Mesodermal cell (in vitro differentiated cells): ENCODE measurements at regions not wholly inside any gene's neighbourhood (a gene's known extent, or its start where the extent isn't known, plus 50 kb on each side); places are given as distances from the start of the nearest gene placed in this dataset.

Experiments
- H3K27ac ChIP-seq: 2 replicates; pipeline ENCODE4 v1.7.0; 2013; ENCODE audit warnings: mild to moderate bottlenecking, low read depth, low read length, moderate library complexity; ENCODE audit not compliant: severe bottlenecking
- H3K36me3 ChIP-seq: 2 replicates; pipeline ENCODE4 v1.7.1; 2013; ENCODE audit warnings: mild to moderate bottlenecking, low read length, moderate library complexity; ENCODE audit not compliant: control insufficient read depth, insufficient read depth
- H3K4me1 ChIP-seq: one replicate; pipeline ENCODE4 v1.7.1; 2013; ENCODE audit warnings: mild to moderate bottlenecking, low read length; ENCODE audit not compliant: insufficient read depth, control insufficient read depth, poor library complexity, severe bottlenecking
- H3K4me3 ChIP-seq: 2 replicates; pipeline ENCODE4 v1.7.0; 2013; ENCODE audit warnings: low read length, control low read depth, mild to moderate bottlenecking; ENCODE audit not compliant: insufficient read depth, poor library complexity, severe bottlenecking; ENCODE audit errors: extremely low read depth
- H3K9me3 ChIP-seq: 2 replicates; pipeline ENCODE4 v1.7.1; 2013; ENCODE audit warnings: mild to moderate bottlenecking, low read length, moderate library complexity; ENCODE audit not compliant: control insufficient read depth
- WGBS, 2 experiments: methylation state at CpG; one replicate each; pipeline ENCODE4 v1.1.5; 2013; ENCODE audit warnings: missing lambda C conversion rate in 2 of 2; ENCODE audit not compliant: insufficient coverage in 2 of 2; 5-methylcytosine and 5-hydroxymethylcytosine counted together

GRCh38 chr14:22484632-22485031, 104.4 kb downstream of the DAD1 start:
- Histone ChIP-seq H3K4me1 (peaks cover 40% of the 10 kb centered on the region), H3K4me3 (no peak overlapping the region), H3K9me3 (no peaks in the 10 kb centered on the region), H3K27ac (peak overlapping the region; percentile 75), H3K36me3 (no peaks in the 10 kb centered on the region)
- WGBS, 2 experiments: 92% methylated on average over 3 of the region's 5 CpGs

GRCh38 chr14:22483863-22484593, 105.0 kb downstream of the DAD1 start:
- 90 to 91% methylated on average over 9 of the region's 10 CpGs for WGBS, 2 experiments
- peak overlapping the region; percentile 75 for H3K27ac ChIP-seq

GRCh38 chr14:22482782-22483553, 106.1 kb downstream of the DAD1 start:
- 97 to 98% methylated on average over 3 to 5 of the region's 6 CpGs for WGBS, 2 experiments
- Histone ChIP-seq H3K9me3 (no peaks in the 10 kb centered on the region), H3K27ac (no peak overlapping the region), H3K4me1 (peaks cover 46% of the 10 kb centered on the region), H3K4me3 (no peak overlapping the region), H3K36me3 (no peaks in the 10 kb centered on the region)

More at GRCh38 chr14:22483863-22484593, 105.0 kb downstream of the DAD1 start:
- Histone ChIP-seq H3K4me3 (no peak overlapping the region), H3K4me1 (peaks cover 45% of the 10 kb centered on the region), H3K9me3 (no peaks in the 10 kb centered on the region), H3K36me3 (no peaks in the 10 kb centered on the region)

- H3K27ac ChIP-seq: no peak overlapping the region
- no peaks in the 10 kb centered on the region for H3K9me3 ChIP-seq
- peaks cover 46% of the 10 kb centered on the region for H3K4me1 ChIP-seq
- no peak overlapping the region for H3K4me3 ChIP-seq
- 71 to 78% methylated on average over 5 to 7 of the region's 8 CpGs for WGBS, 2 experiments
- no peaks in the 10 kb centered on the region for H3K36me3 ChIP-seq
Measured at GRCh38 chr14:22482085-22482694, 106.8 kb downstream of the DAD1 start.

- WGBS, 2 experiments: 92 to 94% methylated on average over 3 to 4 of the region's 4 CpGs
- Histone ChIP-seq H3K36me3 (no peaks in the 10 kb centered on the region), H3K27ac (no peak overlapping the region), H3K4me1 (peaks cover 46% of the 10 kb centered on the region), H3K4me3 (no peak overlapping the region), H3K9me3 (no peaks in the 10 kb centered on the region)
Measured at GRCh38 chr14:22481546-22481945, 107.5 kb downstream of the DAD1 start.

- peaks cover 44% of the 10 kb centered on the region for H3K4me1 ChIP-seq
- H3K9me3 ChIP-seq: no peaks in the 10 kb centered on the region
- 51 to 66% methylated on average over 2 to 3 of the region's 3 CpGs for WGBS, 2 experiments
- H3K36me3 ChIP-seq: no peaks in the 10 kb centered on the region
- H3K4me3 ChIP-seq: no peak overlapping the region
- H3K27ac ChIP-seq: no peak overlapping the region
Measured at GRCh38 chr14:22479776-22480464, 109.1 kb downstream of the DAD1 start.

- Histone ChIP-seq H3K36me3 (no peaks in the 10 kb centered on the region), H3K4me3 (no peak overlapping the region), H3K9me3 (no peaks in the 10 kb centered on the region), H3K4me1 (peaks cover 36% of the 10 kb centered on the region), H3K27ac (no peak overlapping the region)
- 80 to 100% methylated on average over 1 of the region's 6 CpGs for WGBS, 2 experiments
Measured at GRCh38 chr14:22479132-22479531, 109.9 kb downstream of the DAD1 start.

GRCh38 chr14:22478670-22479069, 110.4 kb downstream of the DAD1 start:
- Histone ChIP-seq H3K4me1 (peaks cover 31% of the 10 kb centered on the region), H3K36me3 (no peaks in the 10 kb centered on the region), H3K27ac (no peak overlapping the region), H3K9me3 (no peaks in the 10 kb centered on the region), H3K4me3 (no peak overlapping the region)
- WGBS, 2 experiments: 64 to 79% methylated on average over 2 of the region's 3 CpGs

- Histone ChIP-seq H3K4me3 (no peak overlapping the region), H3K9me3 (no peaks in the 10 kb centered on the region), H3K27ac (no peak overlapping the region), H3K36me3 (no peaks in the 10 kb centered on the region), H3K4me1 (peaks cover 31% of the 10 kb centered on the region)
- WGBS, 2 experiments: 80 to 100% methylated on average over 3 of the region's 4 CpGs
Measured at GRCh38 chr14:22478247-22478646, 110.8 kb downstream of the DAD1 start.

- H3K27ac ChIP-seq: no peak overlapping the region
- H3K9me3 ChIP-seq: no peaks in the 10 kb centered on the region
- H3K4me1 ChIP-seq: peaks cover 25% of the 10 kb centered on the region
- 93 to 100% methylated on average over 1 to 4 of the region's 5 CpGs for WGBS, 2 experiments
- H3K4me3 ChIP-seq: no peak overlapping the region
- H3K36me3 ChIP-seq: no peaks in the 10 kb centered on the region
Measured at GRCh38 chr14:22477569-22478194, 111.3 kb downstream of the DAD1 start.
